Endothelial cell of umbilical vein (primary cell): ENCODE measurements at regions not wholly inside any gene's neighbourhood (a gene's known extent, or its start where the extent isn't known, plus 50 kb on each side); places are given as distances from the start of the nearest gene placed in this dataset.

Experiments used
- BruUV-seq: library from RNA; stranded (reverse); fragments of 400-500 nt; replicated peaks from 2 replicates; lab custom pipeline; 2021; lab: Mats Ljungman, UMichigan
- CTCF ChIA-PET: fragments of 300-600, 350-600 bp; sonication (Branson Sonifier 250); formaldehyde crosslinking; loops from one replicate; lab custom pipeline; 2021; ENCODE audit warnings: antibody characterized with exemption, inconsistent platforms; lab: Charles Lee
- POLR2A ChIA-PET: fragments of 300-600, 350-600 bp; sonication (Branson Sonifier 250); formaldehyde crosslinking; loops from one replicate; lab custom pipeline; 2021; ENCODE audit warnings: antibody characterized with exemption, inconsistent platforms; lab: Charles Lee
- DNase-seq: peaks from one replicate; pipeline ENCODE4 v3.0.0-alpha.2; 2011; ENCODE audit warnings: low read depth, low spot score
- FAIRE-seq: peaks from 2 replicates; lab custom pipeline; 2011; peaks lifted over from hg19 to GRCh38; lab: Jason Lieb, UNC
- H2AFZ ChIP-seq: 2 replicates; pipeline ENCODE4 v1.6.0; 2012; ENCODE audit warnings: low read depth, low read length, control low read depth, inconsistent platforms
- H3K27ac ChIP-seq: 2 replicates; pipeline ENCODE4 v1.5.1; 2011; ENCODE audit warnings: low read depth, mild to moderate bottlenecking, control low read depth, low read length, moderate library complexity; ENCODE audit not compliant: insufficient read depth
- H3K27me3 ChIP-seq, 2 experiments: 2 replicates each; pipeline versions ENCODE4 v1.6.0 to v1.6.1; 2011; ENCODE audit warnings: low read length in 2 of 2, mixed read lengths in 1 of 2; ENCODE audit not compliant: control insufficient read depth in 2 of 2, insufficient read depth in 2 of 2
- H3K36me3 ChIP-seq, 2 experiments: 2 replicates in 1 of 2; 3 replicates in 1 of 2; pipeline ENCODE4 v1.5.1; 2011; ENCODE audit warnings: low read length in 2 of 2, mild to moderate bottlenecking in 1 of 2, moderate library complexity in 1 of 2; ENCODE audit not compliant: control insufficient read depth in 2 of 2, insufficient read depth in 2 of 2; ENCODE audit errors: extremely low read depth in 1 of 2
- H3K4me1 ChIP-seq: 3 replicates; pipeline ENCODE4 v1.5.1; 2011; ENCODE audit warnings: mild to moderate bottlenecking, low read length; ENCODE audit not compliant: control insufficient read depth, insufficient read depth; ENCODE audit errors: extremely low read depth
- H3K4me2 ChIP-seq: 2 replicates; pipeline ENCODE4 v1.6.1; 2011; ENCODE audit warnings: low read length, control low read depth, mixed read lengths; ENCODE audit not compliant: insufficient read depth
- H3K4me3 ChIP-seq, 3 experiments: fragments of 200-600 bp in 1 of 3; sonication (generic), shearing (Covaris generic) in 1 of 3; replicated peaks in 1 of 3; 2 replicates each; pipeline ENCODE4 v1.5.1; 2011 to 2016; ENCODE audit warnings: control low read depth in 3 of 3, low read length in 3 of 3, mild to moderate bottlenecking in 2 of 3, inconsistent platforms in 1 of 3, low read depth in 1 of 3, moderate library complexity in 1 of 3; ENCODE audit not compliant: insufficient read depth in 1 of 3
- H3K79me2 ChIP-seq: 2 replicates; pipeline ENCODE4 v1.6.0; 2012; ENCODE audit warnings: low read length, inconsistent platforms; ENCODE audit not compliant: control insufficient read depth, insufficient read depth
- H3K9ac ChIP-seq: replicated peaks from 2 replicates; pipeline ENCODE3; 2011; ENCODE audit warnings: low read length, control low read depth; ENCODE audit not compliant: insufficient read depth; ENCODE audit errors: extremely low read depth
- H3K9me1 ChIP-seq: replicated peaks from 3 replicates; pipeline ENCODE4 v1.6.0; 2011; ENCODE audit warnings: mild to moderate bottlenecking, low read length; ENCODE audit not compliant: control insufficient read depth, insufficient read depth; ENCODE audit errors: extremely low read depth
- H3K9me3 ChIP-seq: replicated peaks from 2 replicates; pipeline ENCODE4 v1.5.1; 2012; ENCODE audit warnings: low read length, inconsistent platforms; ENCODE audit not compliant: control insufficient read depth, insufficient read depth
- H4K20me1 ChIP-seq: replicated peaks from 2 replicates; pipeline ENCODE3; 2011; ENCODE audit warnings: mild to moderate bottlenecking, low read length; ENCODE audit not compliant: control insufficient read depth, insufficient read depth; ENCODE audit errors: extremely low read depth
- EZH2 ChIP-seq: IDR thresholded peaks from 2 replicates; pipeline ENCODE4 v1.6.1; 2012; ENCODE audit warnings: borderline replicate concordance, low read depth, mild to moderate bottlenecking, moderate library complexity, low read length, inconsistent platforms; ENCODE audit not compliant: severe bottlenecking
- FOS ChIP-seq: IDR thresholded peaks from 2 replicates; pipeline ENCODE4 v1.6.1; 2011; ENCODE audit warnings: mild to moderate bottlenecking, low read length, moderate library complexity, borderline replicate concordance; ENCODE audit not compliant: insufficient read depth
- GATA2 ChIP-seq: IDR thresholded peaks from 2 replicates; pipeline ENCODE4 v1.7.0; 2011; ENCODE audit warnings: low read depth, mild to moderate bottlenecking, moderate library complexity, mixed read lengths, low read length; ENCODE audit not compliant: insufficient read length, insufficient read depth
- JUN ChIP-seq: IDR thresholded peaks from 2 replicates; pipeline ENCODE4 v1.6.1; 2011; ENCODE audit warnings: borderline replicate concordance, low read depth; ENCODE audit not compliant: insufficient read length, insufficient read depth
- MAX ChIP-seq: IDR thresholded peaks from 2 replicates; pipeline ENCODE4 v1.6.1; 2011; ENCODE audit not compliant: insufficient read depth, insufficient read length
- MYC ChIP-seq: IDR thresholded peaks from one replicate; pipeline ENCODE4 v1.6.1; 2011; ENCODE audit warnings: mild to moderate bottlenecking, low read depth, low read length
- POLR2A ChIP-seq: IDR thresholded peaks from 2 replicates; pipeline ENCODE4 v1.6.1; 2012; ENCODE audit warnings: low read depth, mild to moderate bottlenecking, control low read depth, low read length
- POLR2AphosphoS5 ChIP-seq: IDR thresholded peaks from 2 replicates; pipeline ENCODE4 v1.6.1; 2012; ENCODE audit warnings: low read depth, mild to moderate bottlenecking, control low read depth, low read length, moderate library complexity; ENCODE audit not compliant: insufficient read depth
- dilution Hi-C: fragments of 300-500 bp; cut with MboI; formaldehyde crosslinking; loops from one replicate; pipeline ENCODE4 v1.15.0; 2019; ENCODE audit warnings: low sequenced_read_pairs; ENCODE audit not compliant: extremely low pct_ligation_motif_present
- intact Hi-C: fragments of 100-400 bp; cut with micrococcal nuclease; formaldehyde crosslinking; loops from one replicate; pipeline ENCODE4 v1.10.0; 2022
- TF ChIP-seq, protein P1 (sequence below), 2 donors: IDR thresholded peaks; 1 replicate in 1 of 2; 2 replicates in 1 of 2; pipeline ENCODE4 v1.5.1; 2011; ENCODE audit warnings: low read length in 2 of 2, mild to moderate bottlenecking in 2 of 2, moderate library complexity in 2 of 2, control low read depth in 1 of 2, inconsistent platforms in 1 of 2, low read depth in 1 of 2; ENCODE audit not compliant: insufficient read depth in 1 of 2; ENCODE audit errors: extremely low read depth in 1 of 2

DNA sequence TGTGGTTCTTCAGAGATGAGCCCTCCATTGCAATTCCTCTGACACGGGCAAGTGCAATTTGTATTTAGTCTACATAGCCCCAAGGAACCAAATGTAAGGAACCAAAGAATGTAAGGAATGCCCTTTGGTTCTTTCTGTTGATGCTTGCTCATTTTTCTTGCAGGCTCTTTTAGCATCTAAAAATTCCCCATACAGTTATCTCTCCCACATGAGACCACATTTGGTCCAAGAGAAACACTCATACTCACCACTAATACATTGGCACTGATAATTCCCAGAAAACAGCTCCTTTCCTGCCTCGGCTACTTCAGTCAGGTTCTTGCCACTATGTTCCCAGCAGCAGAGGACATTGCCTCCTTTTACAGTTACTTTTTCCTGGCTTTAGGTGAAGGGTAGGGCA lies 332.6 kb downstream of the AEBP2 start:
- no peaks in the 10 kb centered on the region for H3K36me3 ChIP-seq
- H3K4me2 ChIP-seq = no peak overlapping the region
- no peaks in the 10 kb centered on the region for H3K4me1 ChIP-seq
- no TSS peak for BruUV-seq
- DNase-seq (peak; percentile 43), FAIRE-seq (no peak)
- H3K27ac ChIP-seq = no peak overlapping the region
- dilution Hi-C loops = no loop called here
- CTCF ChIA-PET = interaction anchor here (1.2 to 2.1 kb wide), 2 partner anchors 11 to 14 kb away, joined by 3 to 10 read pairs; no protein-coding TSS in a partner anchor
- H3K79me2 ChIP-seq = no peaks in the 10 kb centered on the region
- intact Hi-C loops = no loop called here
- TF ChIP-seq FOS = no peak
- TF ChIP-seq, protein P1, sequence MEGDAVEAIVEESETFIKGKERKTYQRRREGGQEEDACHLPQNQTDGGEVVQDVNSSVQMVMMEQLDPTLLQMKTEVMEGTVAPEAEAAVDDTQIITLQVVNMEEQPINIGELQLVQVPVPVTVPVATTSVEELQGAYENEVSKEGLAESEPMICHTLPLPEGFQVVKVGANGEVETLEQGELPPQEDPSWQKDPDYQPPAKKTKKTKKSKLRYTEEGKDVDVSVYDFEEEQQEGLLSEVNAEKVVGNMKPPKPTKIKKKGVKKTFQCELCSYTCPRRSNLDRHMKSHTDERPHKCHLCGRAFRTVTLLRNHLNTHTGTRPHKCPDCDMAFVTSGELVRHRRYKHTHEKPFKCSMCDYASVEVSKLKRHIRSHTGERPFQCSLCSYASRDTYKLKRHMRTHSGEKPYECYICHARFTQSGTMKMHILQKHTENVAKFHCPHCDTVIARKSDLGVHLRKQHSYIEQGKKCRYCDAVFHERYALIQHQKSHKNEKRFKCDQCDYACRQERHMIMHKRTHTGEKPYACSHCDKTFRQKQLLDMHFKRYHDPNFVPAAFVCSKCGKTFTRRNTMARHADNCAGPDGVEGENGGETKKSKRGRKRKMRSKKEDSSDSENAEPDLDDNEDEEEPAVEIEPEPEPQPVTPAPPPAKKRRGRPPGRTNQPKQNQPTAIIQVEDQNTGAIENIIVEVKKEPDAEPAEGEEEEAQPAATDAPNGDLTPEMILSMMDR (IDR thresholded peaks at IDR 0.05; ENCODE audit: extremely low read depth in 1 of 2, insufficient read depth in 1 of 2, low read depth in 1 of 2, low read length in 2 of 2) = no peak
- TF ChIP-seq MAX = no peak
- TF ChIP-seq POLR2AphosphoS5 = no peak
- no peak for TF ChIP-seq JUN
- TF ChIP-seq EZH2 = no peak
- no peak for TF ChIP-seq POLR2A
- TF ChIP-seq GATA2 = no peak
- TF ChIP-seq MYC = no peak
- H3K9me1 ChIP-seq = no peaks in the 10 kb centered on the region
- no peaks in the 10 kb centered on the region for H3K9me3 ChIP-seq
- H4K20me1 ChIP-seq = no peaks in the 10 kb centered on the region
- no peaks in the 10 kb centered on the region for H3K27me3 ChIP-seq
- H3K9ac ChIP-seq = no peak overlapping the region
- POLR2A ChIA-PET = no interaction called here
- H3K4me3 ChIP-seq = no peak overlapping the region
- no peak overlapping the region for H2AFZ ChIP-seq
